HG02973 (cell line): ENCODE measurements at regions not wholly inside any gene's neighbourhood (a gene's known extent, or its start where the extent isn't known, plus 50 kb on each side); places are given as distances from the start of the nearest gene placed in this dataset.
"Not testable (repeated sequence)": the region's sequence is repeated elsewhere in the genome, so short reads cannot be mapped to it uniquely, and the experiment has no call there.

Experiments used
- ATAC-seq: cut with Tn5 transposase; IDR thresholded peaks from one replicate; pipeline ENCODE4 v1.9.1; 2021; ENCODE audit warnings: moderate library complexity; ENCODE audit not compliant: unreplicated experiment

DNA sequence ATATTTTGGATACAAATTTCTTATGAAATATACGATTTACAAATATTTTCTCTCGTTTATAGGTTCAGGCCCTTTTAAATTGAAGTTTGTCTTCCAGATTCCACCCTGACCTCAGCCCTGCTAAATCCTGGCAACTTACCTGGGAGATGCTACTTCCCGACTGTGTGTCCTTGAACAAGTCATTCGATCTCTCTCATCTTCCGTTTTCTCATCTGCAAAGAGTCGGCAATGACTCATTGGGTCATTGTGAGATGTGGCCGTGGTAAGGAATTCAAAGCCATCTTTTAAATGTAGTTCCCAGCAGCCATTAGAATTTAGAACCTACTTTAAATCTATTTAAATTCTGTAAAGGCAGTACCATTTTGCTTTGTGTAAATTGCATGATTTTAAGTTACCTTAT is 72.5 kb downstream of the LHX2 start:
- ATAC-seq: no peak

DNA sequence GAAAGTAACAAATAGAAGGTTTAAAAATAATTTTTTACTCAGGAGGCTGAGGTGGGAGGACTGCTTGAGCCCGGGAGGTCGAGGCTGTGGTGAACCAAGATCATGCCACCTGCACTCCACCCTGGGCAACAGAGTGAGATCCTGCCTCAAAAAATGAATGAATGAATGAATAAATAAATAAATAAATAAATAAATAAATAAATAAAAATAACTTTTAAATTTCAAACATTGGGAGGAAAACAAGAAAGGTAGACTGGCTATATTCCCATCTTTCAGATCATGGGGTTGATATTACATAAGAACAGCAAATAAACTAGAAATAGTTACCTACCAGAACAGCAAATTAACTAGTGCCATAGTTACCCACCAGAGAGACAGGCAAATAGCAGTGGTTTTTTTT is 75.7 kb downstream of the LHX2 start:
- no peak for ATAC-seq

GRCh38 chr9:124088476-124088837 is 76.9 kb downstream of the LHX2 start:
- no peak for ATAC-seq

- ATAC-seq: peak; percentile 60
Observed at GRCh38 chr9:124089631-124090488, 78.3 kb downstream of the LHX2 start.

- ATAC-seq: no peak
Observed at GRCh38 chr9:124098141-124098905, 86.8 kb downstream of the LHX2 start.

- no peak for ATAC-seq
Observed at GRCh38 chr9:124099860-124100259, 88.3 kb downstream of the LHX2 start.

- no peak for ATAC-seq
Observed at GRCh38 chr9:124101215-124101968, 89.8 kb downstream of the LHX2 start.

DNA sequence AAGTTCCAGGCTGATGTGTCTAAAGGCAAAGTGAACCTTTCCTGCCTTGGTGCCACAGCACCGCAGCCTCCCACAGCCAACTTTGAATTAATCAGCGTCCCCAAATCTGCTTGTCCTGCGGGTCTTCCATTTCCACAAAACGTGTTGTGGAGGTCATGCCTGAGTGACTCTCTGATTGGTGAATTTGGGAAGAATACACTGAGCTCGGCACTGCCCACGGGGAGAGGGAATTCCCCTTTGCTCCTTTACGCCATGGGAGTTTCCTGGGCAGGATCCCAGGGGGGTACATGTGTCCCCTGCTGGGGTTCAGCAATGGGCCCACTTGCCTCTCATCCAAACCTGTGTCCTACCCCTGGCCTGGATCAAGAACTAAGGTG is 90.4 kb downstream of the LHX2 start:
- ATAC-seq: no peak

DNA sequence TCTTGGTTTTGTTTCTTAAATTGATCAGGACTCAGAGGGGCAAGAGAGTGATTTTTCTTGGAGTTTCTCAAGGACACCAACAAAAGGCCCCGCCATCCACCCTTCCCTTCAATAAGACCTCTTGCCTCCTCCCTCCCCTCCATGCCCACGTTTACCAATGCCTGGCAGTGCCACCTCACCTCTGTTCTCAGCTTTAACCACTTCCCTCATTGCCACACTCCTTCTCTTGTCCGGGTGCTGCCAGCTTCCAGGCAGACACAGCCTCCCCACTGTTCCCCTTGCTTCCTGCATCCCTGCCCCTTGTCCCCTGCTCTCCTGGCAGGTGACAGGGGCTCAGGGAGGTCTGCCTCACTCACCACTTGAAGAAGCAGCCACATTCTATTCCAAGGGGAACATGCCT is 90.8 kb downstream of the LHX2 start:
- ATAC-seq: no peak

DNA sequence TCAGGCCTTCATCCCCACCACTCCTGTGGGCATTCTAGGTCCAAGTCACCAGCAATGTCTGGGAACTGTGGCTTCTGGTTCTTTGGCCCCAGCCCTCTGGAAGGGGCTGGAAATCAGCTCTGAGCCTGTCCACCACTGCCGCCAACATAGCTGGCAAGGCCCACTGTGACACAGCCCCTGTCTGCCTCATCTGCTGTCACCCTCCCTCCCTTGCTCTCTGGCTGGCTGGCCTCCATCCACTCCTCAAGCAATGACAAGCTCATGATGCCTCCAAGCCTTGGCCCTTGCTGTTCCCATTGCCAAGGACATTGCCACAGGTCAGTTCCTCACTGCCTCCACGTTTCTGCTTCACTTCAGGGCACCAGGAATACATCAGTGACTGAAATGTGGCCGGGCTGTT is 93.7 kb downstream of the LHX2 start:
- no peak for ATAC-seq

DNA sequence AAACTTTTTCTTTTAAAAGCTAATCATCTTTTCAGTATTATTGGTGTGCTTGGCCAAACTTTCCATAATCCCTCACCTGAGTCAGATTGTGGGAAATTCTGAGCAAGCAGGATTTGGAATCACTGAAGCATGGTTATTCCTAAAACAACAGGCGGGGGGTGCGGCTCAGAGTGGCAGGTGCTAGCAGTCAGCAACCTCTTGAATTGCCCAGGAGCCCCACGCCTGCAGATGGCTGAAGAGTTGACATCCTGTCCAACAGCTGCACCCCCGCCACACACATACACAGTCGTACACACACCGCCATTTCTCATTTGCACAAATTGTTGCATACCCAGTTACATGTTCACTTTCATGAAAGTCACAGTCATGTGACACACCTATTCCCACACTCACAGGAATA is 96.6 kb downstream of the LHX2 start:
- ATAC-seq: no peak

DNA sequence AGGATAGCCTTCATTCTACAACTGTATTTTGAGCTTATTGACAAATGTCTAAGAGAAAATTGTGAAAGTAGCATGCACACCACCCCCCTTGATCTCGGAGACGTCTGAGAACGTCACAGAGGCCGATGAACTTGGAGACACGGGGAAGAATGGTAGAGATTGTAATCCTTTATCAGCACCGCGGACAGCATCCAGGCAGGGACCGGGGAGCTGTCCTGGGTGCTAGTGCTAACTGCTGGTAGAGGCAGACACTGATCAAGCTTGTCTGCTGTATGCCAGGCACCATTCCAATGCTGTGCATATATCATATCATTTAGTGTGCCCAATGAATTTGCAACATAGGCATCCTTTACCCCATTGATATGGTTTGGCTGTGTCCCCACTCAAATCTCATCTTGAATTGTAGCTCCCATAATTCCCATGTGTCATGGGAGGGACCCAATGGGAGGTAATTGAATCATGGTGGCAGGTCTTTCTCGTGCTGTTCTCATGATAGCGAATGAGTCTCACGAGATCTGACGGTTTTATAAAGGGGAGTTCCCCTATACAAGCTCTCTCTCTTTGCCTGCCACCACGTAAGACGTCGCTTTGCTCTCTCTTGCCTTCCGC is 98.8 kb downstream of the LHX2 start:
- no peak for ATAC-seq

GRCh38 chr9:124116683-124117363 is 105.3 kb downstream of the LHX2 start:
- no peak for ATAC-seq

- ATAC-seq: no peak
Observed at GRCh38 chr9:124118894-124119293, 107.3 kb downstream of the LHX2 start.

GRCh38 chr9:124120272-124120671 is 108.7 kb downstream of the LHX2 start:
- ATAC-seq: no peak

DNA sequence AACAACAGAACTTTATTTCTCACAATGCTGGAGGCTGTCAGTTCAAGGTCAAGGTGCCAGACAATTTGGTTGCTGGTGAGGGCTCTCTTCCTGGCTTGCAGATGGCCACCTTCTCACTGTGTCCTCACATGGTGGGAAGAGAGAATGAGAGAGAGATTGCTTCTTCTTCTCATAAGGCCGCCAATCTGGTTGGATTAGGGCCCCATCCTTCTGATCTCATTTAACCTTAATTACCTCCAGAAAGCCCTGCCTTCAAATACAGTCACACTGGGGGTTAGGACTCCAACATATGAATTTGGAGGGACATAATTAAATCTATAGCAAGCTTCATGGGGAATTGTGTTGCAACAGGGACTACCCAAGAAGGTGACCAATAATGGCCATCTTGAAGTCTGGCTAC is 110.2 kb downstream of the LHX2 start:
- ATAC-seq: no peak

- no peak for ATAC-seq
Observed at GRCh38 chr9:124122321-124122720, 110.8 kb downstream of the LHX2 start.

DNA sequence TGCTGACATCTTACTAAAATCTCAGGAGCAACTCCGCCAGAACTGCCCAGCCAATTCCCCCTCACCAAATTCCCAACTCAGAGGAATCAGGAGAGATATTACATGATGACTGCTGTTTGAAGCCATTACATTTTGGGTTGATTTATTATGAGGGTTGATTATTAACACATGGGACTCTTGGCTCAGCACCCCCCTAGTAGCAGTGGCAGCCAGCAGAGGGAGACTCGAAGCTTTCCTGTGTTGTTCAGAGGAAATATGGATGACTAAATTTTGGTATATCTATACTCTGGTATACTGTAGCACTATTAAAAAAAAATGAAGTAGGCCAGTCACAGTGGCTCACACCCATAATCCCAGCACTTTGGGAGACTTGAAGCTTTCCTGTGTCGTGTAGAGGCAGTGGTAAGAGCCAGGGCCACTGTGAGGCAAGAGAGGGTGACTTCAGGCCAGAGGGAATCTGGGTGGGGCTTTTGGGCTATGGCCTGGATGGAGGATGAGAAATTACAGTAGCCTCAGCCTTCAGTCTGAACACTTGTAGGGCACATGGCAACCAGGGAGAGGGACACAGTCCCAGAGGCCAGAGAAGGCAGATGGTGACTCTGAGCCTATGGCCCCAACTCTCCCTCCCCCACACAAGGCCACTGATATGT is 111.4 kb downstream of the LHX2 start:
- ATAC-seq: no peak

GRCh38 chr9:124123621-124124020 is 112.1 kb downstream of the LHX2 start:
- not testable (repeated sequence) for ATAC-seq
